ENCODE measurements at regions not wholly inside any gene's neighbourhood (a gene's known extent, or its start where the extent isn't known, plus 50 kb on each side); places are given as distances from the start of the nearest gene placed in this dataset.

GRCh38 chr1:63027176-63027575, 243.2 kb downstream of the ATG4C start:
- TF ChIP-seq POLR2A (IDR thresholded peaks at IDR 0.05; ENCODE audit: low read depth, low read length) (no peak), SPI1 (IDR thresholded peaks at IDR 0.05; ENCODE audit: low read depth, low read length) (no peak), POLR2AphosphoS5 (IDR thresholded peaks at IDR 0.05; ENCODE audit: low read depth, low read length) (no peak), TAF1 (IDR thresholded peaks at IDR 0.05; ENCODE audit: low read depth, low read length) (no peak), PAX5 (IDR thresholded peaks at IDR 0.05; ENCODE audit: insufficient read depth, low read length, severe bottlenecking) (no peak), POU2F2 (IDR thresholded peaks at IDR 0.05; ENCODE audit: low read depth, low read length) (no peak)

Data from GM12891 (cell line).